Transverse colon (tissue), 4 donors: ENCODE measurements at regions not wholly inside any gene's neighbourhood (a gene's known extent, or its start where the extent isn't known, plus 50 kb on each side); places are given as distances from the start of the nearest gene placed in this dataset.

Experiments
- DNase-seq: peaks from one replicate; pipeline ENCODE4 v3.0.0-alpha.2; 2019
- H3K27ac ChIP-seq, 4 donors: fragments of 200-600 bp; sonication (generic); 2 replicates each; pipeline ENCODE4 v1.5.1; 2016 to 2018; ENCODE audit warnings: inconsistent platforms in 4 of 4
- H3K27me3 ChIP-seq: fragments of 200-600 bp; sonication (generic); 2 replicates; pipeline ENCODE4 v1.5.1; 2017; ENCODE audit warnings: inconsistent platforms
- H3K36me3 ChIP-seq, 4 donors: fragments of 200-600 bp; sonication (generic); 2 replicates each; pipeline ENCODE4 v1.5.1; 2017 to 2019; ENCODE audit warnings: inconsistent platforms in 4 of 4
- H3K4me1 ChIP-seq, 4 donors: fragments of 200-600 bp; sonication (generic); 2 replicates each; pipeline ENCODE4 v1.5.1; 2017 to 2020; ENCODE audit warnings: inconsistent platforms in 4 of 4
- H3K4me3 ChIP-seq, 4 donors: fragments of 200-600 bp; sonication (generic); 1 replicate in 1 of 4; 2 replicates in 3 of 4; pipeline versions ENCODE4 v1.5.1 to v1.6.1; 2017 to 2019; ENCODE audit warnings: inconsistent platforms in 4 of 4
- H3K9me3 ChIP-seq, 2 donors: fragments of 200-600 bp; sonication (generic); 2 replicates each; pipeline ENCODE4 v1.5.1; 2017 to 2019; ENCODE audit warnings: inconsistent platforms in 2 of 2
- CTCF ChIP-seq, 5 experiments: fragments of 200-600 bp in 3 of 5; fragments of 450-650 bp in 2 of 5; sonication (generic) in 3 of 5; IDR thresholded peaks; 1 replicate in 2 of 5; 2 replicates in 3 of 5; pipeline ENCODE4 v1.5.1; 2016 to 2017; ENCODE audit warnings: antibody characterized with exemption in 5 of 5, inconsistent platforms in 3 of 5, mild to moderate bottlenecking in 2 of 5, moderate library complexity in 1 of 5
- EP300 ChIP-seq: sonication (generic); formaldehyde crosslinking; IDR thresholded peaks from one replicate; pipeline ENCODE4 v1.6.1; 2017; ENCODE audit warnings: antibody characterized with exemption, low read depth
- POLR2A ChIP-seq: fragments of 450-650 bp; IDR thresholded peaks from one replicate; pipeline ENCODE4 v1.6.1; 2016; ENCODE audit warnings: antibody characterized with exemption, mild to moderate bottlenecking, moderate library complexity
- POLR2AphosphoS5 ChIP-seq, 3 donors: sonication (generic); formaldehyde crosslinking; IDR thresholded peaks; one replicate each; pipeline ENCODE4 v1.6.1; 2016; ENCODE audit warnings: antibody characterized with exemption in 3 of 3
- WGBS, 2 donors: methylation state at CpG; one replicate each; pipeline ENCODE4 v1.1.5; 2018; ENCODE audit warnings: low coverage in 1 of 2; 5-methylcytosine and 5-hydroxymethylcytosine counted together
- in situ Hi-C, 4 donors: fragments of 200-750 bp; cut with MboI; loops; one replicate each; pipeline versions ENCODE4 v1.15.0 to v1.15.1; 2017; ENCODE audit warnings: low sequenced_read_pairs in 3 of 4, low pct_ligation_motif_present in 1 of 4, low pct_unique_long_range_greater_than_20kb in 1 of 4
- intact Hi-C: fragments of 100-400 bp; cut with DNase I; formaldehyde crosslinking; loops from one replicate; pipeline ENCODE4 v1.15.1; 2023; ENCODE audit warnings: low total_unique reads

GRCh38 chr6:130671119-130671518 is 156.1 kb upstream of the SMLR1 start:
- no peak for DNase-seq
- Histone ChIP-seq H3K27me3 (no peaks in the 10 kb centered on the region), H3K4me1 (peaks cover 0 to 7% (median 0%) of the 10 kb centered on the region in 4 donors), H3K9me3 (no peaks in the 10 kb centered on the region), H3K4me3 (no peak overlapping the region), H3K36me3 (no peaks in the 10 kb centered on the region), H3K27ac (no peak overlapping the region)
- in situ Hi-C loops = no loop called here
- intact Hi-C loops = no loop called here
- no peak for TF ChIP-seq POLR2AphosphoS5 (IDR thresholded peaks at IDR 0.05)
- TF ChIP-seq CTCF (IDR thresholded peaks at IDR 0.05) = no peak
- no peak for TF ChIP-seq POLR2A
- TF ChIP-seq EP300 = no peak
- whole genome bisulfite sequencing, 2 donors = 38% methylated on average over 1 to 2 of the region's 2 CpGs

GRCh38 chr6:130671577-130671976 is 155.6 kb upstream of the SMLR1 start:
- no peak overlapping the region for H3K27ac ChIP-seq
- 79 to 81% methylated on average over 8 to 11 of the region's 11 CpGs for WGBS, 2 donors
- H3K4me3 ChIP-seq = no peak overlapping the region
- no peaks in the 10 kb centered on the region for H3K36me3 ChIP-seq
- H3K9me3 ChIP-seq = no peaks in the 10 kb centered on the region
- TF ChIP-seq POLR2A (no peak), EP300 (no peak), CTCF (IDR thresholded peaks at IDR 0.05) (no peak), POLR2AphosphoS5 (IDR thresholded peaks at IDR 0.05) (no peak)
- intact Hi-C loops = no loop called here
- H3K27me3 ChIP-seq = no peaks in the 10 kb centered on the region
- in situ Hi-C loops = no loop called here
- DNase-seq = no peak
- H3K4me1 ChIP-seq = peaks cover 0 to 11% (median 0%) of the 10 kb centered on the region in 4 donors

GRCh38 chr6:130672153-130672552 is 155.1 kb upstream of the SMLR1 start:
- H3K4me3 ChIP-seq = no peak overlapping the region
- TF ChIP-seq POLR2A (no peak), CTCF (IDR thresholded peaks at IDR 0.05) (no peak), EP300 (no peak), POLR2AphosphoS5 (IDR thresholded peaks at IDR 0.05) (no peak)
- no peaks in the 10 kb centered on the region for H3K9me3 ChIP-seq
- H3K4me1 ChIP-seq = peaks cover 0 to 11% (median 0%) of the 10 kb centered on the region in 4 donors
- 86 to 89% methylated on average over 6 of the region's 6 CpGs for WGBS, 2 donors
- DNase-seq = no peak
- intact Hi-C loops = no loop called here
- no peaks in the 10 kb centered on the region for H3K36me3 ChIP-seq
- in situ Hi-C loops = no loop called here
- H3K27me3 ChIP-seq = no peaks in the 10 kb centered on the region
- no peak overlapping the region for H3K27ac ChIP-seq

- no peak overlapping the region for H3K27ac ChIP-seq
- no peak overlapping the region for H3K4me3 ChIP-seq
- H3K4me1 ChIP-seq = peaks cover 0 to 11% (median 0%) of the 10 kb centered on the region in 4 donors
- H3K36me3 ChIP-seq = no peaks in the 10 kb centered on the region
- no peak for DNase-seq
- TF ChIP-seq POLR2A (no peak), CTCF (IDR thresholded peaks at IDR 0.05) (no peak), EP300 (no peak), POLR2AphosphoS5 (IDR thresholded peaks at IDR 0.05) (no peak)
- intact Hi-C loops = no loop called here
- H3K9me3 ChIP-seq = no peaks in the 10 kb centered on the region
- H3K27me3 ChIP-seq = no peaks in the 10 kb centered on the region
- in situ Hi-C loops = loop anchor here in 1 of 4 donors (25.0 kb wide), 1 partner anchor 362 kb away; no protein-coding TSS in a partner anchor
Measured at GRCh38 chr6:130674604-130675003, 152.6 kb upstream of the SMLR1 start.
